CD8-positive, alpha-beta memory T cell (primary cell): ENCODE measurements at regions not wholly inside any gene's neighbourhood (a gene's known extent, or its start where the extent isn't known, plus 50 kb on each side); places are given as distances from the start of the nearest gene placed in this dataset.

Experiments
- CTCF ChIA-PET: fragments of 350-600 bp; sonication (Branson Sonifier 250); formaldehyde crosslinking; loops from one replicate; lab custom pipeline; 2021; ENCODE audit warnings: antibody characterized with exemption; lab: Charles Lee
- POLR2A ChIA-PET: fragments of 350-600 bp; sonication (Branson Sonifier 250); formaldehyde crosslinking; loops from one replicate; lab custom pipeline; 2021; ENCODE audit warnings: antibody characterized with exemption; lab: Charles Lee
- DNase-seq, 5 donors: peaks; one replicate each; pipeline versions ENCODE4 v3.0.0 to v3.0.0-alpha.2; 2020 to 2022; ENCODE audit warnings: mixed read lengths in 1 of 5
- H3K27ac ChIP-seq: one replicate; pipeline ENCODE4 v1.7.0; 2013; ENCODE audit warnings: low read depth, mild to moderate bottlenecking, low read length, moderate library complexity
- H3K27me3 ChIP-seq: 2 replicates; pipeline ENCODE4 v1.7.0; 2013; ENCODE audit warnings: low read length, mild to moderate bottlenecking; ENCODE audit not compliant: insufficient read depth, poor library complexity, severe bottlenecking
- H3K36me3 ChIP-seq: 2 replicates; pipeline ENCODE4 v1.7.0; 2013; ENCODE audit warnings: mild to moderate bottlenecking, low read length, moderate library complexity; ENCODE audit not compliant: insufficient read depth
- H3K4me1 ChIP-seq: 2 replicates; pipeline ENCODE4 v1.7.0; 2013; ENCODE audit warnings: mild to moderate bottlenecking, low read length, moderate library complexity; ENCODE audit not compliant: insufficient read depth
- H3K4me3 ChIP-seq: 2 replicates; pipeline ENCODE4 v1.7.0; 2013; ENCODE audit warnings: mild to moderate bottlenecking, low read length
- H3K9me3 ChIP-seq: 2 replicates; pipeline ENCODE4 v1.7.0; 2013; ENCODE audit warnings: mild to moderate bottlenecking, low read length
- H3K27ac Mint-ChIP-seq, 8 donors: one replicate each; pipeline ENCODE4 v1.8.0; 2020 to 2021; ENCODE audit warnings: mixed read lengths in 8 of 8, mild to moderate bottlenecking in 6 of 8, inconsistent platforms in 3 of 8, moderate library complexity in 3 of 8
- H3K27me3 Mint-ChIP-seq, 2 donors: one replicate each; pipeline ENCODE4 v1.8.0; 2020 to 2021; ENCODE audit warnings: mixed read lengths in 2 of 2, mild to moderate bottlenecking in 1 of 2, moderate library complexity in 1 of 2
- H3K36me3 Mint-ChIP-seq, 3 donors: one replicate each; pipeline ENCODE4 v1.8.0; 2020 to 2021; ENCODE audit warnings: mixed read lengths in 3 of 3, inconsistent platforms in 1 of 3, mild to moderate bottlenecking in 1 of 3
- H3K4me1 Mint-ChIP-seq, 3 donors: one replicate each; pipeline ENCODE4 v1.8.0; 2020 to 2021; ENCODE audit warnings: mixed read lengths in 3 of 3, inconsistent platforms in 1 of 3, mild to moderate bottlenecking in 1 of 3
- H3K4me3 Mint-ChIP-seq, 7 donors: one replicate each; pipeline ENCODE4 v1.8.0; 2020 to 2021; ENCODE audit warnings: mixed read lengths in 7 of 7, mild to moderate bottlenecking in 6 of 7, moderate library complexity in 4 of 7, inconsistent platforms in 2 of 7
- H3K9me3 Mint-ChIP-seq, 5 donors: one replicate each; pipeline ENCODE4 v1.8.0; 2020 to 2022; ENCODE audit warnings: mixed read lengths in 5 of 5, mild to moderate bottlenecking in 3 of 5, moderate library complexity in 2 of 5, inconsistent platforms in 1 of 5

DNA sequence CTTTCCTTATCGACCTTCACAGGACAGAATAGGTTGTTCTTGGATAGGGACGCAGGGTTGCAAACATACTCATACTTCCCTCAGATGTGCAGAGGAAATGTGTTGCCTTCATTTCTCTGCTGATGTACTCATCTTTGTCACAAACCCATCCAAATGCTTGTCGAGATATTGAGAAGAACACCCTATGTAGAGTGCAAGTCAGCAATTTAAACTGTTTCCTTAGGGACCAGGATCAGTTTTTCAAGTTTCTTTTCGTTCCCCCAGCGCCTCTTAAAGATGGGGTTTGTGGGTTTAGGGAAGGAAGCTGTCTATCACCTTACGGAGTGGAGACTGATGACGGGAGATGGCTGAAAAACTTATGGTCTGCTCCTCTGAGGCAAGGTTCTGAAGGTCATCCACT lies 474.2 kb downstream of the EPHA4 start:
- H3K27me3 ChIP-seq, result no peaks in the 10 kb centered on the region
- Mint-ChIP-seq H3K4me3 (no peak overlapping the region), H3K9me3 (no peaks in the 10 kb centered on the region), H3K4me1 (peaks cover 0 to 2% (median 1%) of the 10 kb centered on the region in 3 donors), H3K27ac (no peak overlapping the region), H3K36me3 (no peaks in the 10 kb centered on the region), H3K27me3 (peaks cover 0 to 13% of the 10 kb centered on the region in 2 donors)
- DNase-seq, result no peak
- H3K36me3 ChIP-seq, result no peaks in the 10 kb centered on the region
- H3K4me1 ChIP-seq, result no peaks in the 10 kb centered on the region
- no peaks in the 10 kb centered on the region for H3K9me3 ChIP-seq
- H3K4me3 ChIP-seq, result no peak overlapping the region
- POLR2A ChIA-PET, result no interaction called here
- CTCF ChIA-PET, result no interaction called here
- no peak overlapping the region for H3K27ac ChIP-seq

DNA sequence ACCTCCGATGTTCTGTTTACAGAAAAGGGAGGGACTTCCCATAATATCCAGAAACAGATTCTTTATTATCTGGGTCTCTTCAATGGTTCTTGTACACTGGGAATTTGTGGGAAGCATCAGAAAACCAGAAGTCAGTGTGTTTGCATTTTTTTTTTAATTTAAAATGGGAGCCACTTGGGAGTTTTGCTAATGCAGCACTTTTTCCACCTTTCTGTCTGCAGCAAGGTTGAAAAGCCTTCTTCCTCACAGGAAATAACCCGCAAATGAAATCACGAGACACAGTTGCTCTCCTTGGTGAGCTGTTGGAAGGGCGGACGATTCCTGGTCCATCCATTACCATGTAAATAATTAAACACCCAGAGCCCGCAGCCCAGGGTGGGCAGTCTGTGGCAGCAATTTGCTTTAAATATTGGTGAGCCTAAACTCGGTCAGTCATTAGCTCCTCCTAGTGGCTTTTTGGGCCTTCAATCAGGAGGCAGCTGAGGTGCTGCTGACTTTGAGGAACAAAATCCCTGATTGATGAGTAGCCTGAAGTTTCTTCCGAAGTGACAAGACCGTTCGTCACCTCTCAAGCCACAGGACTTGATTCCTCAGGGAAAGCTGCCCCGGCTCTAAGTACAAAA lies 471.5 kb downstream of the EPHA4 start:
- no peak overlapping the region for H3K4me3 Mint-ChIP-seq
- peaks cover 6 to 7% of the 10 kb centered on the region in 2 donors for H3K27me3 Mint-ChIP-seq
- no peak overlapping the region for H3K4me3 ChIP-seq
- no peaks in the 10 kb centered on the region for H3K4me1 ChIP-seq
- H3K36me3 ChIP-seq, result no peaks in the 10 kb centered on the region
- H3K9me3 Mint-ChIP-seq, result no peaks in the 10 kb centered on the region
- POLR2A ChIA-PET, result no interaction called here
- H3K36me3 Mint-ChIP-seq, result no peaks in the 10 kb centered on the region
- H3K27ac ChIP-seq, result no peak overlapping the region
- no peaks in the 10 kb centered on the region for H3K9me3 ChIP-seq
- peaks cover 0 to 10% (median 6%) of the 10 kb centered on the region in 3 donors for H3K4me1 Mint-ChIP-seq
- DNase-seq, result no peak
- H3K27ac Mint-ChIP-seq, result no peak overlapping the region
- CTCF ChIA-PET, result no interaction called here
- H3K27me3 ChIP-seq, result no peaks in the 10 kb centered on the region

DNA sequence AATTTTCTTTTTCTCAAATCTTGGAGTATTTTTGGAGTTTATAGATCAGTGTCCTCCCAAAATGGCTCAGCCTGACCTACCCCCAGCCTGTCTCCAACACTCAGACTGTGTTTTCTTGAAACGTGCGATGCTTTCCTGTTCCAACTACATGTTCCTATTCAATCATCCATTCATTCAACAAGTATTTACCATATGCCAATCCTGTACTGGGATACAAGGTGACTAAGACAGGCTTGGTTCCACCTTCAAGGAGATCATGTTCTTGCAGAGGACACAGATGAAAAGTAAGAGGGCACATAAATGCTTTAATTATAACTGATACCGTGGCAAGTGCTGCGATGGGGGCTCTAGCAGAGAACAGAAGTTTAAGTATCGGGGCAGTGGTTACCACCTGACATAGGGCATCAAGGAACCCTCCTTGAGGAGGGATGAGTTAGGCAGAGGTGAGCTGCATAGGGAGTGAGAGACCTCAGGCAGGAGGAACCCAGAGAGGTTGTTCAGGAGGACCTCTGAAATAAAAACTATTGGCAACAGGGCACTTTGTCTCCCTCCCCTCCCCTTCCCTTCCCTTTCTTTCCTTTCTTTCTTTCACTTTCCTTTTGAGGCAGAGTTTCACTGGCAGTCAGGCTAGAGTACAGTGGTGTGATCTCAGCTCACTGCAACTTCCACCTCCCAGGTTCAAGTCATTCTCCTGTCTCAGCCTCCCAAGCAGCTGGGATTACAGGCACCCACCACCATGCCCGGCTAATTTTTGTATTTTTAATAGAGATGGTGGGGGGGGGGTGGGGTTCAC lies 469.0 kb downstream of the EPHA4 start:
- Histone ChIP-seq H3K9me3 (no peaks in the 10 kb centered on the region), H3K27me3 (no peaks in the 10 kb centered on the region)
- DNase-seq, result no peak

DNA sequence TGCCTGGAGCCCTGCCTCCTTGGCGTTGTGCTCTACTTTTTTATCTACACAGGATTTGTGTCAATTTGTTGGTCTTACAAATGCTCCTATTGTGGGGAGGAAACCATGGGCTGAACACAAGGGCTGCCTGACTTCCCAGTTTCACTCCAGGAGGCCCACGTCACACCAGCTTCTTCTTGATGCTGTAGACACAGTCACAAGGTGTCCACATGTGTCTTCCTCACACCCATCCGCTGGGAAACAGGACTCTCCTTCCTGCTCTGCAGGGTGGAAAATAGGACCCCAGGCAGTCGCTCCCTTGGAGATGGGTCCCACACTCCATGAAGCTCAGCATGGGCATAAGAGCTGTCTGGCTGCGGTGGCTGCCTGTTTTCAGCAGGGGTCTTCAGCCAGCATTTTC lies 468.2 kb downstream of the EPHA4 start:
- H3K27me3 Mint-ChIP-seq, result peaks cover 6 to 12% of the 10 kb centered on the region in 2 donors
- no peaks in the 10 kb centered on the region for H3K4me1 ChIP-seq
- H3K36me3 Mint-ChIP-seq, result no peaks in the 10 kb centered on the region
- no peaks in the 10 kb centered on the region for H3K27me3 ChIP-seq
- H3K36me3 ChIP-seq, result no peaks in the 10 kb centered on the region
- H3K4me1 Mint-ChIP-seq, result peaks cover 0 to 10% (median 6%) of the 10 kb centered on the region in 3 donors
- H3K9me3 Mint-ChIP-seq, result peaks cover 0 to 6% (median 0%) of the 10 kb centered on the region in 5 donors
- no peak for DNase-seq
- H3K4me3 ChIP-seq, result no peak overlapping the region
- no peak overlapping the region for H3K27ac ChIP-seq
- no peaks in the 10 kb centered on the region for H3K9me3 ChIP-seq
- ChIA-PET POLR2A (no interaction called here), CTCF (no interaction called here)
- H3K4me3 Mint-ChIP-seq, result no peak overlapping the region
- no peak overlapping the region for H3K27ac Mint-ChIP-seq

More for the DNA sequence above, 469.0 kb downstream of the EPHA4 start:
- Mint-ChIP-seq H3K4me3 (peak overlapping the region in 1 of 7 donors; percentile 2), H3K27me3 (peaks cover 6 to 12% of the 10 kb centered on the region in 2 donors), H3K4me1 (peaks cover 0 to 10% (median 6%) of the 10 kb centered on the region in 3 donors), H3K27ac (no peak overlapping the region), H3K36me3 (no peaks in the 10 kb centered on the region), H3K9me3 (peaks cover 0 to 6% (median 0%) of the 10 kb centered on the region in 5 donors)
- Histone ChIP-seq H3K4me3 (no peak overlapping the region), H3K36me3 (no peaks in the 10 kb centered on the region), H3K27ac (no peak overlapping the region), H3K4me1 (no peaks in the 10 kb centered on the region)
- POLR2A ChIA-PET, result no interaction called here
- CTCF ChIA-PET, result no interaction called here

DNA sequence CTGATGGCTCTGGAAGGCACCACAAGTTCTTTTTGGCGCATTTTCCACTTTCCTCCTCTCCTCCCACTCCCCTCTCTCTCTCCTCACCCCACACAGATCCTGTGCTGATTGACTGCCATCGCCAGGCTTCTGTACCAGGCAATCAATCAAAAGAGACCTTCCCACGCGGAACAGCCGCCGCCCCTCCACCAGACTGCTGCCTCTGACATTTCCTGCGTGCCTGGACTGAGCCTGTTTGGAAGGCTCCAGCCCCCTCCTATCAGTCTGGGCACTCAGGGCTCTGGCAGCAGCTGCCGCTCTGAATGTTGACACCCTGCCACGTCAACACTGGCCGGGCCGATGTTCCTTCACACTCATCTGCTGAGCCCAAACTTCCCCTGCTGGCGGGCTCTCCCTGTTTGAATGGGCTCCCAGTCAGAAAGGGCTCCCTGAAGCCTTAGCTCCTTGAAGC lies 467.7 kb downstream of the EPHA4 start:
- ChIA-PET CTCF (no interaction called here), POLR2A (no interaction called here)
- no peak overlapping the region for H3K4me3 Mint-ChIP-seq

DNA sequence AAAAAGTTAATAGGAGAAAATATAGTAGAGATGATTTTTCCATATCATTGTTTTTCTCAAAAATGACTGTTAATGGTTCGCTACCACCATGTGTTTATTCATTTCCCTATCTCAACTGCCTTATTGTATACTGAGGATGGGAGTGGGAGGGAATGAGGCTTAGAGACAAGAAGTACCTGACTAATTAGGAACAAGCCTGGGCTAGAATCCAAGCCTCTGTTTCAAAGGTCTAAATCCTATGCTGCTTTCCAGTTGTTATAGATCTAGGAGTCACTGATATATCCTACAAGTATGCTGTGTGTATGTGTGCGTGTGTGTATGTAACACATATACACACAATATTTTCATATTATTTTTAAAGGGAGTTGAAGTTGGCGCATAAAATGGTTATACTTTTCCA lies 465.9 kb downstream of the EPHA4 start:
- Histone ChIP-seq H3K4me3 (no peak overlapping the region), H3K36me3 (no peaks in the 10 kb centered on the region), H3K9me3 (no peaks in the 10 kb centered on the region), H3K4me1 (no peaks in the 10 kb centered on the region), H3K27ac (no peak overlapping the region), H3K27me3 (no peaks in the 10 kb centered on the region)
- CTCF ChIA-PET, result no interaction called here
- Mint-ChIP-seq H3K27ac (no peak overlapping the region), H3K4me3 (no peak overlapping the region), H3K36me3 (no peaks in the 10 kb centered on the region), H3K4me1 (peaks cover 0 to 10% (median 6%) of the 10 kb centered on the region in 3 donors), H3K9me3 (peaks cover 0 to 6% (median 0%) of the 10 kb centered on the region in 5 donors), H3K27me3 (peaks cover 8 to 12% of the 10 kb centered on the region in 2 donors)
- POLR2A ChIA-PET, result no interaction called here
- DNase-seq, result no peak

More for the DNA sequence above, 467.7 kb downstream of the EPHA4 start:
- Mint-ChIP-seq H3K27me3 (peaks cover 6 to 12% of the 10 kb centered on the region in 2 donors), H3K9me3 (peaks cover 0 to 6% (median 0%) of the 10 kb centered on the region in 5 donors), H3K36me3 (no peaks in the 10 kb centered on the region), H3K27ac (peak overlapping the region in 1 of 8 donors; percentile 40), H3K4me1 (peaks cover 0 to 10% (median 6%) of the 10 kb centered on the region in 3 donors)
- Histone ChIP-seq H3K4me1 (no peaks in the 10 kb centered on the region), H3K9me3 (no peaks in the 10 kb centered on the region), H3K4me3 (no peak overlapping the region), H3K36me3 (no peaks in the 10 kb centered on the region), H3K27ac (no peak overlapping the region), H3K27me3 (no peaks in the 10 kb centered on the region)
- no peak for DNase-seq

DNA sequence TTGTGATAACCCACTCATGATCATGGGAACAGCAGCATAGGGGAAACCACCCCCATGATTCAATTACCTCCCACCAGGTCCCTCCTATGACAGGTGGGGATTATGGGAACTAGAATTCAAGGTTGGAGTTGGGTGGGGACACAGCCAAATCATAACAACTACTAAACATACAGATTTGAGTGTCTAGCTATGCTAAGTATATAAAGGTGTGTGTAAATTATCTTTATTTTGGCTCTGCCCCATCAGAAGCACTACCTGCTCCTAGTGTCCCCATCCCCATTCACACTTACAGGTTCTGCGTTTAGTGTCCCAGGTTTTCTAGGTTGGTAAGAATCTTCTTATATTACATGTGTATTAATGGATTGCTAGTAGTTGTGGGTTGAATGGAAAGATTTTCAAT lies 464.7 kb downstream of the EPHA4 start:
- Histone ChIP-seq H3K4me3 (no peak overlapping the region), H3K36me3 (no peaks in the 10 kb centered on the region), H3K9me3 (no peaks in the 10 kb centered on the region), H3K27me3 (no peaks in the 10 kb centered on the region), H3K27ac (no peak overlapping the region), H3K4me1 (no peaks in the 10 kb centered on the region)
- ChIA-PET CTCF (no interaction called here), POLR2A (no interaction called here)
- Mint-ChIP-seq H3K4me3 (no peak overlapping the region), H3K9me3 (peaks cover 0 to 6% (median 0%) of the 10 kb centered on the region in 5 donors), H3K36me3 (no peaks in the 10 kb centered on the region), H3K4me1 (peaks cover 0 to 10% (median 6%) of the 10 kb centered on the region in 3 donors), H3K27me3 (peaks cover 8 to 12% of the 10 kb centered on the region in 2 donors), H3K27ac (no peak overlapping the region)
- no peak for DNase-seq

DNA sequence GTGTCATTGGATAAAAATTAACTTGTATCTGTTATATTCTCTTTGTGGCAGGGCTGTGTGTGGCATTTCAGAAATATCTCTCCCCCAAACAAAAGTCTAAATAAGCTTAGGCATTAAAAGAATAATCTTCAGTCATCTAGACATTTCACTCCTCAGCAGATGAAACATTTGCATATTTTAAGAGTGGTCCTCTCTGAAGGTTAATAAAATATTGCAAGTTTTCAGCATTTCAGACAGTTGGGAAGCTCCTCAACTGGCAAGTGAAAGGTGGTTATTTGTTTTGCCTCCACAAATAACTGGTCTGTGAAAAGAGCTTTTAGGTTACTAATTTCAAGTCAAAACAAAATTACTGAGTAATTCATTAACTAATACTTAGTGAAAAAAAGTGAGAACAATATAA lies 462.6 kb downstream of the EPHA4 start:
- peaks cover 0 to 6% (median 0%) of the 10 kb centered on the region in 5 donors for H3K9me3 Mint-ChIP-seq
- ChIA-PET POLR2A (no interaction called here), CTCF (no interaction called here)
- Histone ChIP-seq H3K36me3 (no peaks in the 10 kb centered on the region), H3K4me3 (no peak overlapping the region), H3K9me3 (no peaks in the 10 kb centered on the region), H3K27ac (no peak overlapping the region), H3K4me1 (no peaks in the 10 kb centered on the region), H3K27me3 (no peaks in the 10 kb centered on the region)
- no peak for DNase-seq
- H3K36me3 Mint-ChIP-seq, result no peaks in the 10 kb centered on the region
- H3K4me1 Mint-ChIP-seq, result peaks cover 0 to 1% (median 0%) of the 10 kb centered on the region in 3 donors
- peaks cover 4 to 10% of the 10 kb centered on the region in 2 donors for H3K27me3 Mint-ChIP-seq
- H3K27ac Mint-ChIP-seq, result no peak overlapping the region
- no peak overlapping the region for H3K4me3 Mint-ChIP-seq
